OCI-LY1 (cell line): ENCODE measurements at regions not wholly inside any gene's neighbourhood (a gene's known extent, or its start where the extent isn't known, plus 50 kb on each side); places are given as distances from the start of the nearest gene placed in this dataset.

Experiments used
- H2AFZ ChIP-seq: fragments of 200-600 bp; sonication (generic), shearing (Covaris generic); 2 replicates; pipeline ENCODE4 v1.6.0; 2014; ENCODE audit warnings: antibody characterized with exemption, mild to moderate bottlenecking, low read length
- H3F3A ChIP-seq: fragments of 200-600 bp; sonication (generic), shearing (Covaris generic); 2 replicates; pipeline ENCODE4 v1.6.0; 2014; ENCODE audit warnings: mild to moderate bottlenecking, antibody characterized with exemption, low read length, moderate library complexity; ENCODE audit not compliant: insufficient read depth
- H3K27ac ChIP-seq: fragments of 200-600 bp; sonication (generic); 2 replicates; pipeline ENCODE4 v1.5.1; 2014; ENCODE audit warnings: low read length, mixed run types, mild to moderate bottlenecking, low read depth; ENCODE audit not compliant: poor library complexity, severe bottlenecking
- H3K27me3 ChIP-seq: fragments of 200-600 bp; sonication (generic); 2 replicates; pipeline ENCODE4 v1.6.0; 2014; ENCODE audit warnings: antibody characterized with exemption, mild to moderate bottlenecking, low read length, moderate library complexity; ENCODE audit not compliant: insufficient read depth
- H3K36me3 ChIP-seq: fragments of 200-600 bp; sonication (generic); 2 replicates; pipeline ENCODE4 v1.6.1; 2014; ENCODE audit warnings: mild to moderate bottlenecking, antibody characterized with exemption, low read length, moderate library complexity, mixed read lengths; ENCODE audit not compliant: insufficient read depth
- H3K4me1 ChIP-seq: fragments of 200-600 bp; sonication (generic); 2 replicates; pipeline ENCODE4 v1.5.1; 2014; ENCODE audit warnings: mild to moderate bottlenecking, low read length, moderate library complexity; ENCODE audit not compliant: insufficient read depth, severe bottlenecking
- H3K4me2 ChIP-seq: fragments of 200-600 bp; sonication (generic), shearing (Covaris generic); 2 replicates; pipeline ENCODE4 v1.6.1; 2014; ENCODE audit warnings: low read length
- H3K4me3 ChIP-seq: fragments of 200-600 bp; sonication (generic); 2 replicates; pipeline ENCODE4 v1.5.1; 2014; ENCODE audit warnings: low read length, low read depth, mild to moderate bottlenecking, mixed read lengths; ENCODE audit not compliant: poor library complexity, severe bottlenecking
- H3K79me2 ChIP-seq: fragments of 200-600 bp; shearing (Covaris generic); 2 replicates; pipeline ENCODE4 v1.6.1; 2016; ENCODE audit warnings: mixed run types, low read length, mixed read lengths; ENCODE audit not compliant: insufficient read depth
- H3K9ac ChIP-seq: fragments of 200-600 bp; sonication (generic), shearing (Covaris generic); 2 replicates; pipeline ENCODE4 v1.6.1; 2014; ENCODE audit warnings: mild to moderate bottlenecking, low read length, mixed read lengths
- H3K9me2 ChIP-seq: fragments of 200-600 bp; sonication (generic), shearing (Covaris generic); 2 replicates; pipeline ENCODE4 v1.6.1; 2014; ENCODE audit warnings: low read depth, mild to moderate bottlenecking, low read length, mixed read lengths
- H3K9me3 ChIP-seq: fragments of 200-600 bp; shearing (Covaris generic); 2 replicates; pipeline ENCODE4 v1.6.1; 2014; ENCODE audit warnings: low read length, mixed read lengths
- H4K20me1 ChIP-seq: fragments of 200-600 bp; sonication (generic), shearing (Covaris generic); 2 replicates; pipeline ENCODE4 v1.6.0; 2016; ENCODE audit warnings: mild to moderate bottlenecking, low read length; ENCODE audit not compliant: insufficient read depth
- EZH2 ChIP-seq: fragments of 200-600 bp; sonication (generic), shearing (Covaris generic); IDR thresholded peaks from 2 replicates; pipeline ENCODE4 v1.8.0; 2017; ENCODE audit warnings: borderline replicate concordance, mixed run types, mild to moderate bottlenecking, antibody characterized with exemption, low read length, moderate library complexity, mixed read lengths
- TF ChIP-seq, protein P1 (sequence below): fragments of 200-600 bp; sonication (generic), shearing (Covaris generic); IDR thresholded peaks from 2 replicates; pipeline ENCODE4 v1.5.1; 2017; ENCODE audit warnings: mild to moderate bottlenecking, antibody characterized with exemption, low read length, moderate library complexity, mixed read lengths

DNA sequence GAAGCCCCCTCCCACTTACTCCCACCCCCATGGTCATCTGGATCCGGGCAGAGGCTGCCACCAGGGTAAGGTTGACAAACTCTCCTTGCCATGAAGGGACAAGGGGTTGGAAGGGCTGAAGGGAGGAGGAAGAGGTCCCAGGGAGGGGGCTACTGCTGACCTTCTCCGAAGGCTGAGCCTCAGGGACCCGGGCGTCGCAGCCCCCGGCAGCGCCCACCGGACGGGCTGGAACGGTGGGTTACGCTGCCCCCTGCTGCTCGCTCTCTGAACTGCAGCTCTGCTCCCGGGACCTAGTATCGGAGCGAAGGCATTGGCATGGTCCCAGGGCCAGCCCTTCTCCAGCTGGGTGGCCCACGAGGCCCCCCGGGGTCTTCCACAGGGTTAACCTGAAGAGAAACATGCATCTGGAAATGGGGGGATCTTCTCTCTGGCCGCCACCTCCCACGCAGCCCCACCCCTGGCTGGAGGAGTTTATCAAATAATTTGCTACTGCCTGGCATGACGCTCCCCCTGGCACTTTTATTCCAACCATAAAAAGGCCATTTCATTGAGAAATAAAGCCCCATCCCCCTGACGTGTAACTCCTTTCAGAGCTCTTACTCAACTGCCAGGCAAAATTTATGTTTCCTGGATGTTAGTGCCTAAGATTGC, 70.4 kb upstream of the TARDBP start:
- H2AFZ ChIP-seq, result no peak overlapping the region
- H3K9ac ChIP-seq, result no peak overlapping the region
- H3K4me3 ChIP-seq, result no peak overlapping the region
- H3K9me3 ChIP-seq, result no peaks in the 10 kb centered on the region
- no peaks in the 10 kb centered on the region for H3K79me2 ChIP-seq
- H3K4me1 ChIP-seq, result peaks cover 8% of the 10 kb centered on the region
- no peaks in the 10 kb centered on the region for H3K9me2 ChIP-seq
- TF ChIP-seq EZH2, result no peak
- TF ChIP-seq, protein P1, sequence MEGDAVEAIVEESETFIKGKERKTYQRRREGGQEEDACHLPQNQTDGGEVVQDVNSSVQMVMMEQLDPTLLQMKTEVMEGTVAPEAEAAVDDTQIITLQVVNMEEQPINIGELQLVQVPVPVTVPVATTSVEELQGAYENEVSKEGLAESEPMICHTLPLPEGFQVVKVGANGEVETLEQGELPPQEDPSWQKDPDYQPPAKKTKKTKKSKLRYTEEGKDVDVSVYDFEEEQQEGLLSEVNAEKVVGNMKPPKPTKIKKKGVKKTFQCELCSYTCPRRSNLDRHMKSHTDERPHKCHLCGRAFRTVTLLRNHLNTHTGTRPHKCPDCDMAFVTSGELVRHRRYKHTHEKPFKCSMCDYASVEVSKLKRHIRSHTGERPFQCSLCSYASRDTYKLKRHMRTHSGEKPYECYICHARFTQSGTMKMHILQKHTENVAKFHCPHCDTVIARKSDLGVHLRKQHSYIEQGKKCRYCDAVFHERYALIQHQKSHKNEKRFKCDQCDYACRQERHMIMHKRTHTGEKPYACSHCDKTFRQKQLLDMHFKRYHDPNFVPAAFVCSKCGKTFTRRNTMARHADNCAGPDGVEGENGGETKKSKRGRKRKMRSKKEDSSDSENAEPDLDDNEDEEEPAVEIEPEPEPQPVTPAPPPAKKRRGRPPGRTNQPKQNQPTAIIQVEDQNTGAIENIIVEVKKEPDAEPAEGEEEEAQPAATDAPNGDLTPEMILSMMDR, result peak; percentile 90
- H3K4me2 ChIP-seq, result no peak overlapping the region
- H4K20me1 ChIP-seq, result no peaks in the 10 kb centered on the region
- peaks cover 15% of the 10 kb centered on the region for H3K27me3 ChIP-seq
- no peaks in the 10 kb centered on the region for H3F3A ChIP-seq
- no peak overlapping the region for H3K27ac ChIP-seq
- no peaks in the 10 kb centered on the region for H3K36me3 ChIP-seq

DNA sequence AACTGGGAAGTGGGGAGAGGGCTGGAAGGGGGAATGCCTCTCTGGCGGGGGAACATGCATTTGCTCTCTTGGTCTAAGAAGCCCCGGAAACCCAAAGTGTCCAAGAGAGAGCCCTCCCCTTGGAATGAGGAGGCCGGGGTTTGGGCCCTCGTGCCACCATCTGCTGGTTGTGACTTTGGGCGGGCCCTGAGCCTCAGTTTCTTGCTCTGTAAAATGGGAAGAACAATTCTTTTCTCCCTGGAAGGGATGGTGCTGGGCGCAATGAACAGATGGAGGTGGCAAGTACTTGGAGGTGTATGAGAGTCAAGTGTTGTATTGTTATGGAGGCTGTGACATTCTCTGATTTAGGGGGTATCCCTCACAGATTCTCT, 69.9 kb upstream of the TARDBP start:
- Histone ChIP-seq H3K9me3 (no peaks in the 10 kb centered on the region), H4K20me1 (no peaks in the 10 kb centered on the region), H3K4me3 (no peak overlapping the region), H3K9ac (no peak overlapping the region), H3K4me1 (peaks cover 8% of the 10 kb centered on the region), H3K9me2 (no peaks in the 10 kb centered on the region), H3K4me2 (no peak overlapping the region), H3K79me2 (no peaks in the 10 kb centered on the region), H3K27ac (no peak overlapping the region), H3K27me3 (peaks cover 15% of the 10 kb centered on the region), H3K36me3 (no peaks in the 10 kb centered on the region), H2AFZ (no peak overlapping the region), H3F3A (no peaks in the 10 kb centered on the region)
- TF ChIP-seq, protein P1, result no peak
- no peak for TF ChIP-seq EZH2

DNA sequence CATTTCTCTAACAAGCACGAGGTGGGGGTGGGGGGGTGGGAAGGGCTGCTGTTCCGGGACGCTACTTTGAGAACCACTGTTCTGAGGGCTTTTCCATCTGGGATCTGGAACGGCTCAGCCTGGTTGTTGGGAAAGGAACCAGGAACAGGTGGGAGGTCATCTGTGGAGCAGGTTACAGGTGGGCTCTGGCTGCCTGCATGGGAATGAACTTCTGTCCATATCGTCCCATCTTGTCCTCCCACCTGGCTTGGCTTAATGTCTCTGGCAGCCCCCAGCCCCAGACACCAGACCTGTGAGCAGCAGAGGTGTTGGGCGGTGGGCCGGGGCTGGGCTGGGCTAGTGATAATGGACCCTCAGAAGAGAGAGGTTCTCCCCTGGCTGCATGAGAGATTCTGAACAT, 69.4 kb upstream of the TARDBP start:
- no peaks in the 10 kb centered on the region for H3F3A ChIP-seq
- H3K9ac ChIP-seq, result no peak overlapping the region
- peaks cover 15% of the 10 kb centered on the region for H3K27me3 ChIP-seq
- no peak overlapping the region for H3K4me3 ChIP-seq
- H3K9me3 ChIP-seq, result no peaks in the 10 kb centered on the region
- TF ChIP-seq, protein P1, result no peak
- TF ChIP-seq EZH2, result no peak
- H3K27ac ChIP-seq, result no peak overlapping the region
- H3K36me3 ChIP-seq, result no peaks in the 10 kb centered on the region
- no peaks in the 10 kb centered on the region for H3K79me2 ChIP-seq
- no peaks in the 10 kb centered on the region for H3K9me2 ChIP-seq
- no peak overlapping the region for H3K4me2 ChIP-seq
- no peak overlapping the region for H2AFZ ChIP-seq
- peaks cover 8% of the 10 kb centered on the region for H3K4me1 ChIP-seq
- H4K20me1 ChIP-seq, result no peaks in the 10 kb centered on the region
